ENCODE measurements at regions not wholly inside any gene's neighbourhood (a gene's known extent, or its start where the extent isn't known, plus 50 kb on each side); places are given as distances from the start of the nearest gene placed in this dataset.

DNA sequence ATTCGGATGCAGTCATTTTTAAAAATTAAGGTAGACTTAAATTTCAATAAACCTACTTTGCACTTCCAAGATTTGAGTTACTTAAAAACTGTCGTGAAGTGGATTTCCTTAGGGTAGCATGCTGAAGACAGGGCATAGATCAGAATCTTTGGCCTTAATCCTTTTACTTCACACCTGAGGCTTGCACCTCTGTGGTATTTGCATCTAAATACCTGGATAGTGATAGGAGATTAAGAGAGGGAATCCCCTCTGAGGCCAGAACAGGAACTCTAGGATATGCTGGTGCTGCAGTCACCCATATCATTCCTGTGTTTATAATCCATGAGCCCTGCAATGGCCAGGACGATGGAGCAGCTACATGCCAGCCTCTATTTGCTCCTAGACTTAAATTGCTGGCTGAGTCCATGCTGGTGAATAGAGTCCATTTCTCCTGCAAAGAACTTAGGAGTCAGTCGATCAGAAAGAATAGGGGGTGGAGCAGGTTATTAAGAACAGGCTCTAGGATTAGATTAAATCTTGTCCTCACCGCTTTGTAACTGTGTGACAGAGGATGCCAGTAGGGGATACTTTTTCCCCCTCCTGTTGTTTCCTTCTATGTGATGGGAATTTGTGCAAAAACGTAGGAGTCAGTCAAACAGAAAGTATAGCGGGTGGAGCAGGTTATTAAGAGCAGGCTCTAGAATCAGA lies 333.6 kb downstream of the DUSP10 start:
- DNase-seq (ENCODE audit: low read depth in 4 of 4, low spot score in 3 of 4) = no peak

DNA sequence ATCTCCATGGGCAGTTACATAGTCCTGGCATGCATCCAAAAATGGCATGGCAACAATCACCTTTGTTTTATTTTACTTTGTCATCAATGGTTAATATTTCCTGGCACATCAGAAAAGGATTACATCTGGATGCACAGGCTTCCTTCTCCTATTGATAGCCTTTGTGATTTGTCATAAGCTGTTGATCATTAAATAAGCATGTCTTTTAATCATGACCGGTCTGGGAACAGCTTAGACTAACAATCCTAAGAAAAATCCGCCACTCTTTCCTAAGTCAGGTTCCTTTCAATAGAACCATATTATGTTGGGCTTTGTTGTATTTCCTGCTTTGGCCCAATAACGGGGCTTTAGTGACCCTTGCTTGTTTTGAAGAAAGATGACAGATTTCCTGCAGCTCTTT lies 330.6 kb downstream of the DUSP10 start:
- no peak for DNase-seq (ENCODE audit: low read depth in 4 of 4, low spot score in 3 of 4)

DNA sequence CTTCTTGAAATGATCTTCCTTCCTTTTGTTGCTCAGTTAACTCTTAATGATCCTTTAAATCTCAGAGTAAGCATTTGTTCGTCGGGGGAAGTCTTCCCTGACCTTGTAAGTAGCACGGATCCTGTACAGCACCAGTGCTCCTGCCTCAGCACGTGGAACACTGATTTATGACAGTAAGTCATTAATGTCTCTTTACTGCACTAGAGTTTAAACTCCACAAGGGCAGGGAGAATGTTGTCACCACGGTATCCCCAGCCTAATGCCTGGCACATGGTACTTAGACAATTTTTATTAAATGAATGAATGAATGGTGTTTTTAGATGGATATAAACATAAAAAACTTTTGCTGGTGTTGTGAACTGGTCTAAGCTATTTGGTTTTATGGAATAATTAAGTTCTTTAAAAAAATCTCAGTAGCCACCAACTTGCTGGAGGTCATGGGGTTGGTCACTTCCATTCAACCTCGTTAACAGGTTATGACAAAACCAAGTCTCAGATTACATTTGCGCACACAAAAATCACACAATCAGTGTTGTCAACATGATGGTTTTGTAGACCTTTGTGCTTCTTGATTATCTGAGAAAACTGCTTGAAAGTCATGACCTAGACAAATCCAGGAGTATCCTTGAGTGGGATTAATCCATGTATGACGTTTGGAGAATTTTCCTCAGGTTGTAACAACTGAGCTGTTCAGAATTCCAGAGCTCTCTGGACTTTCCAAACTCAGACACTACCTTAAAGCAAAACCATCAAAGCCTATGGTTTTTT lies 326.9 kb downstream of the DUSP10 start:
- DNase-seq (ENCODE audit: low read depth in 4 of 4, low spot score in 3 of 4) = no peak

DNA sequence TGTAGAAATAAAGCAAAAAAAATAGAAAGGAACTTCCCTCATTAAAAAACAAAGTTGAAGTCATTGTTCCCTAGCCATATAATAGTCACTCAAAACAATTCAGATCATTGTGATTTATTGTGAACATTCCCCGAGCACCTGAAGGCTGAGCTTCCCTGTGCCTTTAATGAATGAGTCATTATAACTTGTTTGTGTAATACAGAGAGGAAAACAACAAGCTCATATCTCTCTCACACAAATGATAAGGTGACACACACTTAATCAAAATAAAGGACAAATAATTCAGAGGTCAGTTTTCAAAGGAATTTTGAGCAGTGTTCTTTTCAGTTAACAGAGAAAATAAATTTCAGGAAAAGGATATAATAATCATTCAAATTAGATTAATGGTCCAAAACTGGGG lies 326.2 kb downstream of the DUSP10 start:
- no peak for DNase-seq (ENCODE audit: low read depth in 4 of 4, low spot score in 3 of 4)

GRCh38 chr1:221416142-221416541 lies 325.7 kb downstream of the DUSP10 start:
- DNase-seq (ENCODE audit: low read depth in 4 of 4, low spot score in 3 of 4) = no peak

GRCh38 chr1:221416723-221417122 lies 325.2 kb downstream of the DUSP10 start:
- no peak for DNase-seq (ENCODE audit: low read depth in 4 of 4, low spot score in 3 of 4)

DNA sequence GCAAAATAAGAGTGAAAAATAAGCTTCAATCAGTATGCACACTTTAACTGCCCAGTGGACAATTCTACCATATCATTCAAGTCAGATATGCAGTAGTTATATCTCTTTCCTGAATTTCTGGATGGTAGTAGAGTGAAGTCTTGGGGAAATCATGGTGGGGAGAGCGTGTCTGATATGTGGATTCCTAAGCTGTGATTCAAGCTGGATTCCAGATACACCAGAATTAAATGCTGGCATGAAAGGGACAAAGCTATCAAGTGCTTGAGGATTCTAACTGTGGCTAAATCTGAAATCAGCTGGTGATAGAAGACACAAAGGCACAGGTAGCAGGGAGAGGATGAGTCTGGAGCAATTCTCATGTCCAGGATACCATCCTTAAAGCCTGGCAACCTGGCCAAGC lies 323.5 kb downstream of the DUSP10 start:
- no peak for DNase-seq (ENCODE audit: low read depth in 4 of 4, low spot score in 3 of 4)

DNA sequence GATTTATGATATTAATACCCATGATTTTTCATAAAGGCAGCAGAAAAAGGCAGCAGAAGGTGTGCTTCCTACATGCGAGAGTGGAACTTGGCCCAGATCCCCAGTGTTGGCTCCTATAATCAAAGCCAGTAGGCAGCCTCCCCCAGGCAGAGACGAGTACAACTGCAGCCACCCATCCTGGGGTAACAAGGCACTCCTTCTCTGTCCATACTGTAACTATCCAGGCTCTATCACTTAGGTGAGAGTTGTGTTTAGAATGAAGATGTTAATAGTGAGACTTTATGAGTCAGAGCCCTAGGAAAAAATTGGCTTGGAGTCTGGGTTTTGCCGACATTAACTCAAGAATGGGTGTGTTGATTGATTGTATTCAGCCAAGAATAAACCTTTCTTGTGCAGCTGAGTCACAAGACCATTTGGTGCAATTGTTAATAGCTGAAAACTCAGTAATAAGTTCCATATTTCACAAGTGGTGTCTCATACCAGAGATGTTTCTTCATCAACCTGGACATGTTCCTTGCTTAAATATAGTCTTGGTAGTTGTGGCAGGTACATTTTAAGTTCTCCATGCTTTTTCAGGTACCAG lies 322.3 kb downstream of the DUSP10 start:
- DNase-seq (ENCODE audit: low read depth in 4 of 4, low spot score in 3 of 4) = no peak

- DNase-seq (ENCODE audit: low read depth in 4 of 4, low spot score in 3 of 4) = no peak
These were observed 312.6 kb downstream of the DUSP10 start for GRCh38 chr1:221429264-221429663.

DNA sequence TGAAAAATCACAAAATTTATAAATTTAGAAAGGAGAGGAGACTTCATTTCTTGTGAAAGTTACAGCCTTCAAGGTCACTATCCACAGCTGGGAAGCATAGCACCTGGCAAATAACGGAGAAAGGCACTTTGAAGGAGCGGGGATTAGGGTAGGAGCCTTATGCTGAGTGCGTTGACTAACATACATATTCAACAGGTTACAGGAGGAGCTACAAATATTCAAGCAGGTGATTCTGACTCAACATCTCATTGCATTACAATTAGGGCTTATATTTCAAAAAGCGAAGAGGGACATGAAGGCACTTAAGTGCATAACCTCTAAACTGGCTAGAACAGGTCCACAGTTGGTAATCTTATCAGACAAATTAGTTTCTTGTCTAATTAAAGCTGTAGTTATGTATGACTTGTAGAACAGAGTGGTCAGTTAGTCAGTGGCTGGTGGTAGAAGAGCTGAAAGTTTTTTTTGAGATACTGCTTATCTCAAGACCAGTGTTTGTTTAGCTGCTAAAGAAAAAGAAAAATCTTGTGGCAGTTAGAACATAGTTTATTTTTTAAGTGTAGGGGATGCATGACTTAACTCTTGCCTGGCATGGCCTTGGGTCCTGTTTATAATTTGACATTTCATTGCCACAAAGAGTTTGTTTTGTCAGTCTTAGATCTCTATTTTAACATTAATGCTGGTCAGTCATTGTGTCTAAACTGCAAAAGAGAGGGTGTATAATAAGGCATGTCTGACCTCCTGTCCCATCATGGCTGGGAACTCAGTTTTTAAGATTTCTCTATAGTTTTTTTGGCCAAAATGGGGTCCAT lies 311.5 kb downstream of the DUSP10 start:
- DNase-seq (ENCODE audit: low read depth in 4 of 4, low spot score in 3 of 4) = no peak

- DNase-seq (ENCODE audit: low read depth in 4 of 4, low spot score in 3 of 4) = no peak
These were observed 310.7 kb downstream of the DUSP10 start for GRCh38 chr1:221431068-221431651.

DNA sequence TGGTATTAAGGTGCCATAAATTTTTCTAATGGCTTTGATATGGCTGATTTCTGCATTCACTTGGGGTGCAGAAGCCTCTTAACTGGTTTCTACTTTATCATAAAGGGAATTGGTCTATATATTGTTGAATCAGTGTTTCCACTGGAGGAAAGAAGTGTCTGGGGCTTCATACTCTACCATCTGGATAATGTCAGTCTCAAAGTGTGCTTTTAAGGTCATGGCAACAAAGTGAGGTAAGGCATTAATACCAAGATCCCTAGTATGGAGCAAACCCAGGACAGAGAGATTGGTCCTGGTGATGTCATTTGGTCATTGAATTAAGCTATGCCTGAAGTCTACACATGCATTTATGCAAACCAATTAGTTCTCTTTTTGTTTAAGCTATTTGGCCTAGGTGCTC lies 309.9 kb downstream of the DUSP10 start:
- no peak for DNase-seq (ENCODE audit: low read depth in 4 of 4, low spot score in 3 of 4)

GRCh38 chr1:221435504-221435904 lies 306.4 kb downstream of the DUSP10 start:
- peak in 1 of 4 donors; percentile 43 for DNase-seq (ENCODE audit: low read depth in 4 of 4, low spot score in 3 of 4)

- DNase-seq (ENCODE audit: low read depth in 4 of 4, low spot score in 3 of 4) = no peak
These were observed 304.7 kb downstream of the DUSP10 start for GRCh38 chr1:221437171-221437570.

DNA sequence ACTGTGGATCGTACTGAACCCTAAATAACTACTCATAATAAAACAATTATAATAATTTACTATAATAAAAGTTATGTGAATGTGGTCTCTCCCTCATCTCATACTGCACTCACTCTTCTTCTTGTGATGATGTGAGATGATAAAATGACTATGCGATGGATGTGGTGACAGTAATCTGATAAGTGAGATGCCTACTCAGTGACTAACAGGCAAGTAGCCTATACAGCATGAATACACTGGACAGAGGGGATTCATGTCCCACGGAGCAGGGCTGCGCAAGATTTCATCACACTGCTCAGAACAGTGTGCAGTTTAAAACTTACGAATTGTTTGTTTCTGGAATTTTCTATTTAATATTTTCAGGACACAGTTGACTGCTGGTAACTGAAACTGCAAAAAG lies 304.0 kb downstream of the DUSP10 start:
- DNase-seq (ENCODE audit: low read depth in 4 of 4, low spot score in 3 of 4) = no peak

GRCh38 chr1:221439008-221439746 lies 302.7 kb downstream of the DUSP10 start:
- DNase-seq (ENCODE audit: low read depth in 4 of 4, low spot score in 3 of 4) = no peak

- no peak for DNase-seq (ENCODE audit: low read depth in 4 of 4, low spot score in 3 of 4)
These were observed 302.0 kb downstream of the DUSP10 start for GRCh38 chr1:221439747-221440501.

DNA sequence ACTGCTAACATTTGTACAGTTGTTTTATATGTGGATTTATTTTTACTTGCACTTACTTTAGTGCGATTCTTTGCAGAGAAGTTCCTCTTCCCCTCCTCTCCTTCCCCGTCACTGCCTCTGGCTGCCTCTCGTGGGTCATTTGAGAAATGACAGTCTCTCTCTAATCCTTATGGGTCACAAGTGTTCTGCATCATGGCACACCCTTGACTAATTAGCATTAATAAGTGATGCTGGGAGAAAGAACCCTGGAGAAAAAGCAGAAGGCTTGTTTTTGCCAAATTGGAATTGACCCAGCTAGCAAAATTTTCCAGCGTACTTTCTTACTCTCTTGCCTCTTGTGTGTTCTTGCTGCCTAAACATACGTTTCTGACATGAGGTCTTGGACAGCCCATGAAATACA lies 301.2 kb downstream of the DUSP10 start:
- peak in 1 of 4 donors; percentile 15 for DNase-seq (ENCODE audit: low read depth in 4 of 4, low spot score in 3 of 4)

- DNase-seq (ENCODE audit: low read depth in 4 of 4, low spot score in 3 of 4) = no peak
These were observed 299.8 kb downstream of the DUSP10 start for GRCh38 chr1:221442056-221442455.

All from right renal pelvis (tissue), 4 donors.